Activated CD8-positive, alpha-beta T cell treated with anti-CD3 and anti-CD28 coated beads for 36 hours (primary cell): ENCODE measurements at regions not wholly inside any gene's neighbourhood (a gene's known extent, or its start where the extent isn't known, plus 50 kb on each side); places are given as distances from the start of the nearest gene placed in this dataset.

Experiments
- ATAC-seq: fragments of 200-7000 bp; cut with Tn5 transposase; one replicate; pipeline ENCODE4 v1.10.0; 2021; ENCODE audit warnings: mild to moderate bottlenecking, moderate library complexity
- CTCF ChIA-PET: fragments of 350-600 bp; sonication (Branson Sonifier 250); formaldehyde crosslinking; loops from one replicate; lab custom pipeline; 2021; ENCODE audit warnings: antibody characterized with exemption; lab: Charles Lee
- POLR2A ChIA-PET: fragments of 350-600 bp; sonication (Branson Sonifier 250); formaldehyde crosslinking; loops from one replicate; lab custom pipeline; 2021; ENCODE audit warnings: antibody characterized with exemption; lab: Charles Lee
- DNase-seq: peaks from one replicate; pipeline ENCODE4 v3.0.0-alpha.2; 2020
- H3K27ac Mint-ChIP-seq: one replicate; pipeline ENCODE4 v1.8.0; 2021; ENCODE audit warnings: mild to moderate bottlenecking, mixed read lengths
- H3K27me3 Mint-ChIP-seq: one replicate; pipeline ENCODE4 v1.8.0; 2021; ENCODE audit warnings: mixed read lengths
- H3K36me3 Mint-ChIP-seq: one replicate; pipeline ENCODE4 v1.8.0; 2021; ENCODE audit warnings: low read depth, mixed read lengths
- H3K4me1 Mint-ChIP-seq: one replicate; pipeline ENCODE4 v1.8.0; 2021; ENCODE audit warnings: low read depth, mixed read lengths
- H3K4me3 Mint-ChIP-seq: one replicate; pipeline ENCODE4 v1.8.0; 2021; ENCODE audit warnings: mild to moderate bottlenecking, moderate library complexity, mixed read lengths
- H3K9me3 Mint-ChIP-seq: one replicate; pipeline ENCODE4 v1.8.0; 2021; ENCODE audit warnings: mixed read lengths
- CTCF ChIP-seq: fragments of 200-600 bp; IDR thresholded peaks from one replicate; pipeline ENCODE4 v1.8.0; 2022; ENCODE audit warnings: antibody characterized with exemption, mild to moderate bottlenecking
- intact Hi-C: fragments of 100-400 bp; cut with micrococcal nuclease; formaldehyde crosslinking; loops from one replicate; pipeline ENCODE4 v1.10.0; 2022

GRCh38 chr7:145584401-145584800, 532.2 kb upstream of the CNTNAP2 start:
- no peaks in the 10 kb centered on the region for H3K36me3 Mint-ChIP-seq
- no peak for TF ChIP-seq CTCF
- no peaks in the 10 kb centered on the region for H3K4me1 Mint-ChIP-seq
- no peak for ATAC-seq
- intact Hi-C loops, result no loop called here
- no peak for DNase-seq
- H3K4me3 Mint-ChIP-seq, result no peak overlapping the region
- POLR2A ChIA-PET, result no interaction called here
- CTCF ChIA-PET, result no interaction called here
- H3K9me3 Mint-ChIP-seq, result peaks cover 1% of the 10 kb centered on the region
- no peaks in the 10 kb centered on the region for H3K27me3 Mint-ChIP-seq
- H3K27ac Mint-ChIP-seq, result no peak overlapping the region

GRCh38 chr7:145582742-145583303, 533.8 kb upstream of the CNTNAP2 start:
- Mint-ChIP-seq H3K9me3 (peaks cover 1% of the 10 kb centered on the region), H3K4me3 (no peak overlapping the region), H3K36me3 (no peaks in the 10 kb centered on the region), H3K4me1 (no peaks in the 10 kb centered on the region), H3K27ac (no peak overlapping the region), H3K27me3 (no peaks in the 10 kb centered on the region)
- ATAC-seq (no peak), DNase-seq (no peak)
- TF ChIP-seq CTCF, result no peak
- intact Hi-C loops, result no loop called here
- CTCF ChIA-PET, result no interaction called here
- POLR2A ChIA-PET, result no interaction called here

GRCh38 chr7:145557805-145558204, 558.8 kb upstream of the CNTNAP2 start:
- Mint-ChIP-seq H3K9me3 (no peaks in the 10 kb centered on the region), H3K36me3 (no peaks in the 10 kb centered on the region), H3K27me3 (no peaks in the 10 kb centered on the region), H3K4me3 (no peak overlapping the region), H3K27ac (no peak overlapping the region), H3K4me1 (no peaks in the 10 kb centered on the region)
- ChIA-PET POLR2A (no interaction called here), CTCF (no interaction called here)
- intact Hi-C loops, result no loop called here
- no peak for TF ChIP-seq CTCF
- ATAC-seq, result no peak
- no peak for DNase-seq

GRCh38 chr7:145543242-145543641, 573.4 kb upstream of the CNTNAP2 start:
- intact Hi-C loops, result no loop called here
- no peak for DNase-seq
- TF ChIP-seq CTCF, result no peak
- CTCF ChIA-PET, result no interaction called here
- Mint-ChIP-seq H3K27ac (no peak overlapping the region), H3K4me3 (no peak overlapping the region), H3K27me3 (no peaks in the 10 kb centered on the region), H3K36me3 (no peaks in the 10 kb centered on the region), H3K4me1 (no peaks in the 10 kb centered on the region), H3K9me3 (peaks cover 2% of the 10 kb centered on the region)
- POLR2A ChIA-PET, result no interaction called here
- ATAC-seq, result no peak

GRCh38 chr7:145539910-145540309, 576.7 kb upstream of the CNTNAP2 start:
- POLR2A ChIA-PET, result no interaction called here
- CTCF ChIA-PET, result no interaction called here
- H3K36me3 Mint-ChIP-seq, result no peaks in the 10 kb centered on the region
- no peak overlapping the region for H3K27ac Mint-ChIP-seq
- no peak for ATAC-seq
- no peaks in the 10 kb centered on the region for H3K4me1 Mint-ChIP-seq
- no peak for TF ChIP-seq CTCF
- H3K9me3 Mint-ChIP-seq, result peaks cover 4% of the 10 kb centered on the region
- no peak for DNase-seq
- no peak overlapping the region for H3K4me3 Mint-ChIP-seq
- intact Hi-C loops, result no loop called here
- no peaks in the 10 kb centered on the region for H3K27me3 Mint-ChIP-seq
